ENCODE measurements at regions not wholly inside any gene's neighbourhood (a gene's known extent, or its start where the extent isn't known, plus 50 kb on each side); places are given as distances from the start of the nearest gene placed in this dataset.

DNA sequence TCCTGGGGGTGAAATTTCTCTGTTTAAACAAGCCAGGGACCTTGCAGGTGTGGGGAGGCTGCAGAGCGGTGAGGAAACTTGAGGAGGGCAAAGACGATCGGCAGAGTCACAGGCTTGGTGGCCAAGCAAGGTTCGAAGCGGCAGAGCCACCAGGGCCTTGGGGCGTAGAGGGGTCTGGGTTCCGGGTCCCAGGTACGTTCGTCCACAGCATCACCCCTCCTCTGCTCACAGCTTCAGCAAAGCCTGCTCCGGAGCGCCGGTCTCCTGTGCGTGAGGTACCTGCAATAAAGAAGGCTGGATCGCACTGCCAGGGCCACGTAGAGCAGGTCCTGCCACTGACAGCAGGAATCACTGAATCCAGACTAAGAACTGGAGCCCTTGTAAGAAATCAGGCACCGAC, 66.8 kb upstream of the PCSK6 start:
- no peaks in the 10 kb centered on the region for H3K4me1 ChIP-seq (ENCODE audit: control insufficient read depth in 1 of 2, insufficient read depth in 2 of 2, low read depth in 1 of 2, low read length in 1 of 2)
- H3K79me2 ChIP-seq (ENCODE audit: insufficient read depth), result no peaks in the 10 kb centered on the region
- no peaks in the 10 kb centered on the region; the same call in 1 of the 2 replicates for H3K27me3 ChIP-seq (ENCODE audit: insufficient read depth)
- no peaks in the 10 kb centered on the region for H4K20me1 ChIP-seq (ENCODE audit: insufficient read depth)
- H3K4me2 ChIP-seq, result no peak overlapping the region
- CTCF ChIA-PET, result interaction anchor here (0.7 to 1.0 kb wide), 2 partner anchors 10 to 85 kb away, joined by 3 to 4 read pairs; no protein-coding TSS in a partner anchor
- WGBS (ENCODE audit: low lambda C conversion rate), result 64% methylated on average over 16 of the region's 16 CpGs
- TF ChIP-seq, protein P1, sequence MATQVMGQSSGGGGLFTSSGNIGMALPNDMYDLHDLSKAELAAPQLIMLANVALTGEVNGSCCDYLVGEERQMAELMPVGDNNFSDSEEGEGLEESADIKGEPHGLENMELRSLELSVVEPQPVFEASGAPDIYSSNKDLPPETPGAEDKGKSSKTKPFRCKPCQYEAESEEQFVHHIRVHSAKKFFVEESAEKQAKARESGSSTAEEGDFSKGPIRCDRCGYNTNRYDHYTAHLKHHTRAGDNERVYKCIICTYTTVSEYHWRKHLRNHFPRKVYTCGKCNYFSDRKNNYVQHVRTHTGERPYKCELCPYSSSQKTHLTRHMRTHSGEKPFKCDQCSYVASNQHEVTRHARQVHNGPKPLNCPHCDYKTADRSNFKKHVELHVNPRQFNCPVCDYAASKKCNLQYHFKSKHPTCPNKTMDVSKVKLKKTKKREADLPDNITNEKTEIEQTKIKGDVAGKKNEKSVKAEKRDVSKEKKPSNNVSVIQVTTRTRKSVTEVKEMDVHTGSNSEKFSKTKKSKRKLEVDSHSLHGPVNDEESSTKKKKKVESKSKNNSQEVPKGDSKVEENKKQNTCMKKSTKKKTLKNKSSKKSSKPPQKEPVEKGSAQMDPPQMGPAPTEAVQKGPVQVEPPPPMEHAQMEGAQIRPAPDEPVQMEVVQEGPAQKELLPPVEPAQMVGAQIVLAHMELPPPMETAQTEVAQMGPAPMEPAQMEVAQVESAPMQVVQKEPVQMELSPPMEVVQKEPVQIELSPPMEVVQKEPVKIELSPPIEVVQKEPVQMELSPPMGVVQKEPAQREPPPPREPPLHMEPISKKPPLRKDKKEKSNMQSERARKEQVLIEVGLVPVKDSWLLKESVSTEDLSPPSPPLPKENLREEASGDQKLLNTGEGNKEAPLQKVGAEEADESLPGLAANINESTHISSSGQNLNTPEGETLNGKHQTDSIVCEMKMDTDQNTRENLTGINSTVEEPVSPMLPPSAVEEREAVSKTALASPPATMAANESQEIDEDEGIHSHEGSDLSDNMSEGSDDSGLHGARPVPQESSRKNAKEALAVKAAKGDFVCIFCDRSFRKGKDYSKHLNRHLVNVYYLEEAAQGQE (IDR thresholded peaks at IDR 0.05; ENCODE audit: low read depth, low read length), result no peak
- TF ChIP-seq, protein P2, sequence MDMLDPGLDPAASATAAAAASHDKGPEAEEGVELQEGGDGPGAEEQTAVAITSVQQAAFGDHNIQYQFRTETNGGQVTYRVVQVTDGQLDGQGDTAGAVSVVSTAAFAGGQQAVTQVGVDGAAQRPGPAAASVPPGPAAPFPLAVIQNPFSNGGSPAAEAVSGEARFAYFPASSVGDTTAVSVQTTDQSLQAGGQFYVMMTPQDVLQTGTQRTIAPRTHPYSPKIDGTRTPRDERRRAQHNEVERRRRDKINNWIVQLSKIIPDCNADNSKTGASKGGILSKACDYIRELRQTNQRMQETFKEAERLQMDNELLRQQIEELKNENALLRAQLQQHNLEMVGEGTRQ (IDR thresholded peaks at IDR 0.05; ENCODE audit: borderline replicate concordance, low read depth, low read length), result no peak
- TF ChIP-seq, protein P3, sequence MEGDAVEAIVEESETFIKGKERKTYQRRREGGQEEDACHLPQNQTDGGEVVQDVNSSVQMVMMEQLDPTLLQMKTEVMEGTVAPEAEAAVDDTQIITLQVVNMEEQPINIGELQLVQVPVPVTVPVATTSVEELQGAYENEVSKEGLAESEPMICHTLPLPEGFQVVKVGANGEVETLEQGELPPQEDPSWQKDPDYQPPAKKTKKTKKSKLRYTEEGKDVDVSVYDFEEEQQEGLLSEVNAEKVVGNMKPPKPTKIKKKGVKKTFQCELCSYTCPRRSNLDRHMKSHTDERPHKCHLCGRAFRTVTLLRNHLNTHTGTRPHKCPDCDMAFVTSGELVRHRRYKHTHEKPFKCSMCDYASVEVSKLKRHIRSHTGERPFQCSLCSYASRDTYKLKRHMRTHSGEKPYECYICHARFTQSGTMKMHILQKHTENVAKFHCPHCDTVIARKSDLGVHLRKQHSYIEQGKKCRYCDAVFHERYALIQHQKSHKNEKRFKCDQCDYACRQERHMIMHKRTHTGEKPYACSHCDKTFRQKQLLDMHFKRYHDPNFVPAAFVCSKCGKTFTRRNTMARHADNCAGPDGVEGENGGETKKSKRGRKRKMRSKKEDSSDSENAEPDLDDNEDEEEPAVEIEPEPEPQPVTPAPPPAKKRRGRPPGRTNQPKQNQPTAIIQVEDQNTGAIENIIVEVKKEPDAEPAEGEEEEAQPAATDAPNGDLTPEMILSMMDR (IDR thresholded peaks at IDR 0.05), result no peak
- TF ChIP-seq, protein P4, sequence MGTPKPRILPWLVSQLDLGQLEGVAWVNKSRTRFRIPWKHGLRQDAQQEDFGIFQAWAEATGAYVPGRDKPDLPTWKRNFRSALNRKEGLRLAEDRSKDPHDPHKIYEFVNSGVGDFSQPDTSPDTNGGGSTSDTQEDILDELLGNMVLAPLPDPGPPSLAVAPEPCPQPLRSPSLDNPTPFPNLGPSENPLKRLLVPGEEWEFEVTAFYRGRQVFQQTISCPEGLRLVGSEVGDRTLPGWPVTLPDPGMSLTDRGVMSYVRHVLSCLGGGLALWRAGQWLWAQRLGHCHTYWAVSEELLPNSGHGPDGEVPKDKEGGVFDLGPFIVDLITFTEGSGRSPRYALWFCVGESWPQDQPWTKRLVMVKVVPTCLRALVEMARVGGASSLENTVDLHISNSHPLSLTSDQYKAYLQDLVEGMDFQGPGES (IDR thresholded peaks at IDR 0.05; ENCODE audit: low read depth, low read length), result no peak
- TF ChIP-seq MXI1 (IDR thresholded peaks at IDR 0.05; ENCODE audit: low read depth, low read length) (no peak), FOXJ3 (CRISPR knock-in tag; IDR thresholded peaks at IDR 0.05) (no peak), RCOR1 (IDR thresholded peaks at IDR 0.05; ENCODE audit: low read length) (no peak), TEAD4 (IDR thresholded peaks at IDR 0.05; ENCODE audit: borderline replicate concordance, insufficient read depth) (no peak), TAF1 (IDR thresholded peaks at IDR 0.05; ENCODE audit: borderline replicate concordance, low read depth, low read length) (no peak), RAD21 (IDR thresholded peaks at IDR 0.05; ENCODE audit: low read length) (no peak), EP300 (IDR thresholded peaks at IDR 0.05; ENCODE audit: borderline replicate concordance in 1 of 2, low read depth in 1 of 2, low read length in 1 of 2) (no peak), SMC3 (IDR thresholded peaks at IDR 0.05; ENCODE audit: low read depth, low read length) (no peak)
- TF ChIP-seq, protein P5, sequence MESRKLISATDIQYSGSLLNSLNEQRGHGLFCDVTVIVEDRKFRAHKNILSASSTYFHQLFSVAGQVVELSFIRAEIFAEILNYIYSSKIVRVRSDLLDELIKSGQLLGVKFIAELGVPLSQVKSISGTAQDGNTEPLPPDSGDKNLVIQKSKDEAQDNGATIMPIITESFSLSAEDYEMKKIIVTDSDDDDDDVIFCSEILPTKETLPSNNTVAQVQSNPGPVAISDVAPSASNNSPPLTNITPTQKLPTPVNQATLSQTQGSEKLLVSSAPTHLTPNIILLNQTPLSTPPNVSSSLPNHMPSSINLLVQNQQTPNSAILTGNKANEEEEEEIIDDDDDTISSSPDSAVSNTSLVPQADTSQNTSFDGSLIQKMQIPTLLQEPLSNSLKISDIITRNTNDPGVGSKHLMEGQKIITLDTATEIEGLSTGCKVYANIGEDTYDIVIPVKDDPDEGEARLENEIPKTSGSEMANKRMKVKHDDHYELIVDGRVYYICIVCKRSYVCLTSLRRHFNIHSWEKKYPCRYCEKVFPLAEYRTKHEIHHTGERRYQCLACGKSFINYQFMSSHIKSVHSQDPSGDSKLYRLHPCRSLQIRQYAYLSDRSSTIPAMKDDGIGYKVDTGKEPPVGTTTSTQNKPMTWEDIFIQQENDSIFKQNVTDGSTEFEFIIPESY (IDR thresholded peaks at IDR 0.05; ENCODE audit: borderline replicate concordance, low read depth), result no peak
- no peaks in the 10 kb centered on the region for H3K9me2 ChIP-seq
- no peaks in the 10 kb centered on the region for H3K9me3 ChIP-seq
- H3K9ac ChIP-seq, result no peak overlapping the region
- H2AFZ ChIP-seq (ENCODE audit: low read depth), result no peak overlapping the region
- no peaks in the 10 kb centered on the region for H3K36me3 ChIP-seq (replicated peaks in 1 of 2; ENCODE audit: control insufficient read depth in 1 of 2, insufficient read depth in 2 of 2, low read length in 1 of 2)
- POLR2A ChIA-PET, result no interaction called here
- DNase-seq, result no peak
- H3K27ac ChIP-seq (ENCODE audit: low read depth in 2 of 2, low read length in 1 of 2), result no peak overlapping the region
- H3K4me3 ChIP-seq (ENCODE audit: low read depth in 2 of 2, low read length in 1 of 2), result no peak overlapping the region
- H3F3A ChIP-seq (replicated peaks; ENCODE audit: insufficient read depth), result no peaks in the 10 kb centered on the region

Data from SK-N-SH (cell line).